ENCODE measurements at regions not wholly inside any gene's neighbourhood (a gene's known extent, or its start where the extent isn't known, plus 50 kb on each side); places are given as distances from the start of the nearest gene placed in this dataset.

DNA sequence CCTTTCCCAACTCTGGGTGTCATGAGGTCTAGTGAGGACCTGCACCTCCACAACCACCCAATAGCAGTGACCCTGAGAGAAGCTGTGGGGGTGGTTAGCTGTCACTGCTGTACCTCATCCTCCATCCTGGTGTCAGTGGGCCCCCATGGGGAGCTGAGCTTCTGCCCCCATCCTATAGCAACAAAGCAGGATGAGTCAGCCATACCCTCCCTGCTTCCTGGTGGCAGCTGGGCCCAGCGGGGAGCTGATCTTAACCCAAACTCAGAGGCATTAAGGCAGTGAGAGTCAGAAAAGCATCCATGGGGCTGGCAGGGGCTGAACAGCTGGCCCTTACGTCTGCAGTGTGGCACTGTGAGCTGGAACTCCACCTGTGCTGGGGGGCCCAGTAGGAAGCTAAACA lies 247.8 kb upstream of the HDAC4 start:
- no peak for TF ChIP-seq RARB (CRISPR knock-in tag; IDR thresholded peaks at IDR 0.05)
- TF ChIP-seq, protein P1, sequence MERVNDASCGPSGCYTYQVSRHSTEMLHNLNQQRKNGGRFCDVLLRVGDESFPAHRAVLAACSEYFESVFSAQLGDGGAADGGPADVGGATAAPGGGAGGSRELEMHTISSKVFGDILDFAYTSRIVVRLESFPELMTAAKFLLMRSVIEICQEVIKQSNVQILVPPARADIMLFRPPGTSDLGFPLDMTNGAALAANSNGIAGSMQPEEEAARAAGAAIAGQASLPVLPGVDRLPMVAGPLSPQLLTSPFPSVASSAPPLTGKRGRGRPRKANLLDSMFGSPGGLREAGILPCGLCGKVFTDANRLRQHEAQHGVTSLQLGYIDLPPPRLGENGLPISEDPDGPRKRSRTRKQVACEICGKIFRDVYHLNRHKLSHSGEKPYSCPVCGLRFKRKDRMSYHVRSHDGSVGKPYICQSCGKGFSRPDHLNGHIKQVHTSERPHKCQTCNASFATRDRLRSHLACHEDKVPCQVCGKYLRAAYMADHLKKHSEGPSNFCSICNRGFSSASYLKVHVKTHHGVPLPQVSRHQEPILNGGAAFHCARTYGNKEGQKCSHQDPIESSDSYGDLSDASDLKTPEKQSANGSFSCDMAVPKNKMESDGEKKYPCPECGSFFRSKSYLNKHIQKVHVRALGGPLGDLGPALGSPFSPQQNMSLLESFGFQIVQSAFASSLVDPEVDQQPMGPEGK (CRISPR knock-in tag; IDR thresholded peaks at IDR 0.05; ENCODE audit: borderline replicate concordance), result no peak
- TF ChIP-seq ZFP30 (CRISPR knock-in tag; IDR thresholded peaks at IDR 0.05), result no peak
